ENCODE measurements at regions not wholly inside any gene's neighbourhood (a gene's known extent, or its start where the extent isn't known, plus 50 kb on each side); places are given as distances from the start of the nearest gene placed in this dataset.
A peak's percentile ranks its signal among the peaks of the same experiment; 100 is the strongest.
"Not testable (repeated sequence)": the region's sequence is repeated elsewhere in the genome, so short reads cannot be mapped to it uniquely, and the experiment has no call there.

- no peak for DNase-seq
Observed at GRCh38 chr17:83159204-83160049, 80.0 kb downstream of the METRNL start.

- DNase-seq, result no peak
Observed at GRCh38 chr17:83160443-83161297, 81.3 kb downstream of the METRNL start.

GRCh38 chr17:83161298-83162034 lies 82.1 kb downstream of the METRNL start:
- peak; percentile 7 for DNase-seq

- peak; percentile 67 for DNase-seq
Observed at GRCh38 chr17:83162035-83162745, 82.8 kb downstream of the METRNL start.

GRCh38 chr17:83164490-83164889 lies 85.1 kb downstream of the METRNL start:
- no peak for DNase-seq

- no peak for DNase-seq
Observed at GRCh38 chr17:83170571-83171260, 91.3 kb downstream of the METRNL start.

GRCh38 chr17:83171661-83172060 lies 92.3 kb downstream of the METRNL start:
- DNase-seq, result no peak

- DNase-seq, result not testable (repeated sequence)
Observed at GRCh38 chr17:83172099-83172498, 92.7 kb downstream of the METRNL start.

GRCh38 chr17:83172646-83173045 lies 93.2 kb downstream of the METRNL start:
- DNase-seq, result not testable (repeated sequence)

GRCh38 chr17:83173180-83173913 lies 93.9 kb downstream of the METRNL start:
- not testable (repeated sequence) for DNase-seq

- no peak for DNase-seq
Observed at GRCh38 chr17:83173914-83174361, 94.5 kb downstream of the METRNL start.

GRCh38 chr17:83174362-83175118 lies 95.1 kb downstream of the METRNL start:
- peak; percentile 48 for DNase-seq

GRCh38 chr17:83175119-83175821 lies 95.9 kb downstream of the METRNL start:
- DNase-seq, result no peak

- DNase-seq, result no peak
Observed at GRCh38 chr17:83175822-83176622, 96.6 kb downstream of the METRNL start.

GRCh38 chr17:83176623-83177583 lies 97.5 kb downstream of the METRNL start:
- DNase-seq, result no peak

GRCh38 chr17:83177611-83178532 lies 98.5 kb downstream of the METRNL start:
- DNase-seq, result no peak
